ENCODE measurements at regions not wholly inside any gene's neighbourhood (a gene's known extent, or its start where the extent isn't known, plus 50 kb on each side); places are given as distances from the start of the nearest gene placed in this dataset.
"Not testable (repeated sequence)": the region's sequence is repeated elsewhere in the genome, so short reads cannot be mapped to it uniquely, and the experiment has no call there.

- intact Hi-C loops (cut with micrococcal nuclease), result no loop called here
Measured at GRCh38 chr6:130547723-130548122, 181.9 kb downstream of the TMEM200A start.

- intact Hi-C loops (cut with micrococcal nuclease), result no loop called here
Measured at GRCh38 chr6:130557481-130558112, 191.8 kb downstream of the TMEM200A start.

GRCh38 chr6:130558131-130558530 is 192.3 kb downstream of the TMEM200A start:
- intact Hi-C loops (cut with micrococcal nuclease), result no loop called here

DNA sequence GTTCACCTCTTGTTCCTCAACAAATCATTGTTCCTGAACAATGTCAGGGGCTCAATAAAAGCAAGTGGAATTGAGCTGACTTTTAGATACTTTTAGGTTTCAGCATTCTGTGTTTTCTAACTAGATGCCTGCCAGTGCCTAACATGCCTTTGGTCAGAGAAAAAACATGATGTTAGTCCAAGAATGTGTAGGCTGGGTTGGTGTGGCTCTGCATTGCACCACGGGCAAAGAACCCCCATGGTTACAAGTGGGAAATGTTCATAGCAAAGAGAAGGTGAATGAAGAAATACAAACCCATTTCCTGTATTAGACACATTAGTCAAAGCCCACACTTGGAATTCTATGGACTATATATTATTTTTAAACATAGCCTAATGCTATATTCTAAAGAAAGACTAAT is 193.3 kb downstream of the TMEM200A start:
- intact Hi-C loops (cut with micrococcal nuclease), result no loop called here

DNA sequence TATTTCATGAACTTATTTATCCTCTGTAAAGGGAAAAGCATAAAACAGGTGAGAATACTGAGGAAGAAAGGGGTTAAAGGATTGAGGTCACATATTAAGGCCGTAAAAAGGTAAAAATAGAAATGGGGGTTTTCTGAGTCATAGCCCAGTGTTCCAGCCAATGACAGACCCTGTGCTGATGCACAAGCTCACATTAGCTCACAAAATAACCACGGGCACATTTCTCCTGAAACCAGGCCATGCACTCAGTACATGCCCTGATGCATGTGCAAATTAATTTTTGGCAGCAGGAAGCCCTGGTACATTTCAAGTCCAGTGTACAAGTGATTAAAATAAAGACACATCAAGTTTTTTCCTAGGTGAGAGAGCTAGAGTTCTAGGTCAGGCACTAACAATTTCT is 194.4 kb downstream of the TMEM200A start:
- intact Hi-C loops (cut with micrococcal nuclease), result no loop called here

DNA sequence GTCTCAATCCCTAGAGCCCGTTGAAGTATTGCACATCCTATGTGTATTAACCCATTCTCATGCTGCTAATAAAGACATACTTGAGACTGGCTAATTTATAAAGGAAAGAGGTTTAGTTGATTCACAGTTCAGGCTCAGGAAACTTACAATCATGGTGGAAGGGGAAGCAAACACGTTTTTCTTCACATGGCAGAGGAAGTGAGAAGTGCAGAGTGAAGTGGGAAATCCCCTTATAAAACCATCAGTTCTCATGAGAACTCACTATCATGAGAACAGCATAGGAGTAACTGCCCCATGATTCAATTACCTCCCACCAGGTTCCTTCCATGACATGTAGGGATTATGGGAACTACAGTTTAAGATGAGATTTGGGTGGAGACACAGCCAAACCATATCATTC is 195.3 kb downstream of the TMEM200A start:
- intact Hi-C loops (cut with micrococcal nuclease), result not testable (repeated sequence)

DNA sequence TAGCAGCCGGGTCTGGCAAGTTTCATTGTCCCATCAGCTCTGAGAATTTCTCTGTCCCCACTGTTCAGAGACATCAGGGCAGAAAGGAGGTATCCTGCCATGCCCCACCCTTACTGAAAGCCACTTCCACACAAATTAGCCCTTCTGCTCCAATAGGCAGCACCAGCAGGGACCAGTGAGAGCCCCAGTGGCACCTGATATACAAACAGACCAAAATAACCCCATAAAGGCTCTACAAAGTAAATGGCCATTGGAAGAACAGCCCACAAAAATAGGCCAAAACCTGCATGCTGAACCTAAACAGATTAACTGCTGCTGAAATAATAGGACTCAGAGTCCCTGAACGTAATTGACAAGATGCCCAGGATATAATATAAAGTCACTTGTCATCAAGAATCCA is 199.9 kb downstream of the TMEM200A start:
- intact Hi-C loops (cut with micrococcal nuclease), result no loop called here

- intact Hi-C loops (cut with micrococcal nuclease), result no loop called here
Measured at GRCh38 chr6:130574146-130574545, 208.3 kb downstream of the TMEM200A start.

GRCh38 chr6:130575557-130575956 is 209.7 kb downstream of the TMEM200A start:
- intact Hi-C loops (cut with micrococcal nuclease), result loop anchor here (5.0 kb wide), 2 partner anchors 47 to 122 kb away; no protein-coding TSS in a partner anchor

- intact Hi-C loops (cut with micrococcal nuclease), result loop anchor here (1.0 to 5.0 kb wide), 3 partner anchors 46 to 121 kb away; no protein-coding TSS in a partner anchor
Measured at GRCh38 chr6:130575971-130576370, 210.2 kb downstream of the TMEM200A start.

GRCh38 chr6:130577178-130577919 is 211.5 kb downstream of the TMEM200A start:
- intact Hi-C loops (cut with micrococcal nuclease), result loop anchor here (5.0 kb wide), 2 partner anchors 45 to 120 kb away; no protein-coding TSS in a partner anchor

- intact Hi-C loops (cut with micrococcal nuclease), result loop anchor here (5.0 kb wide), 2 partner anchors 44 to 119 kb away; no protein-coding TSS in a partner anchor
Measured at GRCh38 chr6:130578713-130579112, 212.9 kb downstream of the TMEM200A start.

GRCh38 chr6:130583268-130583667 is 217.5 kb downstream of the TMEM200A start:
- intact Hi-C loops (cut with micrococcal nuclease), result no loop called here

DNA sequence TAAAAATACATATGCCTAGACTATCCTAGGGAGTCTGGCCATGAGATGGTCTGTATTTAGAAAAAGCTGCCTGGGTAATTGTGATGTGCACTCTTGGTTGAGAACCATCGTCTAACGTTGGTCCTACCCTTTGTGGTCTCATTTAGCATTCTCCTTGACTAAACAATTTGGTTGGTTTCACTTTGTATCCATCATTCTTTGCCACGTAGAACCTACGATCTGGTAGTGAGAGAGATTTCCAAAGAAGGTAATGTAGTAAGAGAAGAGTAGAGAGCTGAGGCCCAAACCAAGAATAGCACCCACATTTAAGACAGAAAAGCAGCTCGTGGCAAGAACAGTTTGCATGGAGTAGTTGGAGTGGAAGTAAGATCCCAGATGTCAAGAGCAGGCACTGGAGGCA is 219.8 kb downstream of the TMEM200A start:
- intact Hi-C loops (cut with micrococcal nuclease), result no loop called here

DNA sequence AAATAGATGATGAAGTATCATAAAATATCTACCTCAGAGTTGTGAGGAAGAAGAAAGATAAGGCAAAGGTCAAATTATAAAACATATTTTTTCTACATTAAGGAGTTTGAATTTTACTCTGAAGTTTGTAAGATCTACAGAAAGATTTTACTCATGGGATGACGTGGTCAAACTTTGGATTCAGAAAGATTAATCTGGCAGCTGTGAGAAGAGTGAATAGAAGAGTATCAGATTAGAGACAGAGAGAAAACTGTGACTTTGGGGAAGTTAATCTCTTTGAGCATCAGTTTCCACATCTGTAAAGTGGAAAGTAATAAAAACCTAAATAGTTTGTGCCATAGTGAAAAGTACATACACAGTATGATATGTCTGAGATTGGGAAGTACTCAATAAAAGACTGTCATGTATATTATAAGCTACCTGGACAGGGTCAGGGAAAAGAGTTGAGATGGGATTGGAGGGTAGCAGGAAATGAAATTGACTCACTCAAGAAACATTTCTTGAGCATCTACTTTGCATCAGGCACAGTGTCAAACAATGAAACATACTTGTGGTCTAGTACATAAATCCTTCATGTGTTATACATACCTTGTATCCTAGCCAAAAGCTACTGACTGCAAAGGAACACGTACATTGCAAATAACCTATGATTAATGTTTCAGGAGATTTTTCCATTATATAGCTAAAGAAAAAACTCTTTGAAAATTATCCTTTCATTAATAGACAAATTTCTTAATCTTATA is 222.1 kb downstream of the TMEM200A start:
- intact Hi-C loops (cut with micrococcal nuclease), result no loop called here

GRCh38 chr6:130593200-130593599 is 227.4 kb downstream of the TMEM200A start:
- intact Hi-C loops (cut with micrococcal nuclease), result no loop called here

DNA sequence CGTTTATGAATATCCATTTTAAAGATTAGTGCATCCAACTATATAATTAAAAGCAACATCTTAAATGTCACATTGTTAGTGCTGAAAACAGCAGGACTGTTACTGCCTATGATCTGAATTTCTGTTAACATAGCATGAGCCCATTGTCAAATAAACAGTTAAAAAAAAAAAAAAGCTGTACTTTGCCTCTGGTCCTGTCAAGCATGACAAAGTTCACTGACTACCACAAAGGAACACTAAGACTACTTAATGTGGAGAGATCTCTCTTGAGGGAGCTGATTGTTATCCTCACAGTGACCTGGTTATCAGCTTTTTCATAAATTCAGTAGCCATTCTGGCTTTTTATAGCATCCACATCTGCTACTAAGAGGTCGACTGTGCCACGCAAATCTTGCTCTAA is 228.1 kb downstream of the TMEM200A start:
- intact Hi-C loops (cut with micrococcal nuclease), result no loop called here

- intact Hi-C loops (cut with micrococcal nuclease), result no loop called here
Measured at GRCh38 chr6:130598021-130598989, 228.9 kb upstream of the SMLR1 start.

DNA sequence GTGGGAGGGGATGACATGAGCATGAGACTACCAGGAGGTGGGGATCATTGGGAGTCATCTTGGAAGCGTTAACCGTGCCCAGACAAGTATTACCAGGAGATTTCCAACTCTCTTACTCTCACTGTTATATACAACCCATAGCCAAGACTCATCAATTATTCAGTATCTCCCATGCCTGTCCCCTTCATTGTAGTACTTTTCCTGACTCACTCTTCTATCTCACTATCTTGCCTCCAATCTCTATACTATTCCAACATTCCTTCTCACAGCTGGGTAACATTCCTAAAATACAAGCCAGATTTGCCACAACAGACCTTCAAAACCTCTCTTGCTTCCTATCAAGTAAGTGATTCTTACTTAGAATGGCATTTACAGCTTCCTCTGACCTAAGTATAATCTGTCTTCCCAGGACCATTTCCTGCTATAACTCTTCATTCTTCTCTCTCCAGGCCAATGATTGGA is 226.3 kb upstream of the SMLR1 start:
- intact Hi-C loops (cut with micrococcal nuclease), result no loop called here

GRCh38 chr6:130602151-130602770 is 224.9 kb upstream of the SMLR1 start:
- intact Hi-C loops (cut with micrococcal nuclease), result no loop called here
